Keratinocyte (primary cell): ENCODE measurements at regions not wholly inside any gene's neighbourhood (a gene's known extent, or its start where the extent isn't known, plus 50 kb on each side); places are given as distances from the start of the nearest gene placed in this dataset.

Experiments used
- DNase-seq: peaks from one replicate; pipeline ENCODE4 v3.0.0-alpha.2; 2011; ENCODE audit warnings: low read depth, missing footprints, low spot score
- FAIRE-seq: peaks from 2 replicates; lab custom pipeline; 2011; peaks lifted over from hg19 to GRCh38; lab: Jason Lieb, UNC
- H2AFZ ChIP-seq: 2 replicates; pipeline ENCODE4 v1.6.0; 2012; ENCODE audit warnings: low read length, control low read depth, inconsistent platforms; ENCODE audit not compliant: control insufficient read depth
- H3K27ac ChIP-seq: 2 replicates; pipeline ENCODE4 v1.5.1; 2011; ENCODE audit warnings: low read length; ENCODE audit not compliant: control insufficient read depth, insufficient read depth
- H3K27me3 ChIP-seq: 3 replicates; pipeline ENCODE4 v1.6.0; 2011; ENCODE audit warnings: low read length; ENCODE audit not compliant: control insufficient read depth, insufficient read depth; ENCODE audit errors: extremely low read depth
- H3K36me3 ChIP-seq, 2 experiments: 2 replicates in 1 of 2; 3 replicates in 1 of 2; pipeline ENCODE4 v1.5.1; 2011; ENCODE audit warnings: low read length in 2 of 2, mild to moderate bottlenecking in 1 of 2; ENCODE audit not compliant: control insufficient read depth in 2 of 2, insufficient read depth in 2 of 2; ENCODE audit errors: extremely low read depth in 1 of 2
- H3K4me1 ChIP-seq: 3 replicates; pipeline ENCODE4 v1.5.1; 2011; ENCODE audit warnings: low read length; ENCODE audit not compliant: control insufficient read depth, insufficient read depth; ENCODE audit errors: extremely low read depth
- H3K4me2 ChIP-seq: 3 replicates; pipeline ENCODE4 v1.6.0; 2011; ENCODE audit warnings: low read depth, low read length; ENCODE audit not compliant: control insufficient read depth, insufficient read depth; ENCODE audit errors: extremely low read depth
- H3K4me3 ChIP-seq, 3 experiments: fragments of 200-600 bp in 1 of 3; sonication (generic) in 1 of 3; 2 replicates in 2 of 3; 3 replicates in 1 of 3; pipeline ENCODE4 v1.5.1; 2011 to 2016; ENCODE audit warnings: low read length in 3 of 3, mild to moderate bottlenecking in 3 of 3, control low read depth in 2 of 3, inconsistent platforms in 1 of 3, low read depth in 1 of 3, mixed read lengths in 1 of 3, mixed run types in 1 of 3, moderate library complexity in 1 of 3; ENCODE audit not compliant: control insufficient read depth in 2 of 3, insufficient read depth in 2 of 3; ENCODE audit errors: extremely low read depth in 1 of 3
- H3K79me2 ChIP-seq: 2 replicates; pipeline ENCODE4 v1.6.0; 2012; ENCODE audit warnings: low read length; ENCODE audit not compliant: control insufficient read depth, insufficient read depth
- H3K9ac ChIP-seq: 3 replicates; pipeline ENCODE4 v1.6.0; 2011; ENCODE audit warnings: low read length; ENCODE audit not compliant: control insufficient read depth, insufficient read depth; ENCODE audit errors: extremely low read depth
- H3K9me1 ChIP-seq: 3 replicates; pipeline ENCODE4 v1.6.0; 2011; ENCODE audit warnings: low read length; ENCODE audit not compliant: control insufficient read depth, insufficient read depth; ENCODE audit errors: extremely low read depth
- H3K9me3 ChIP-seq: 2 replicates; pipeline ENCODE4 v1.5.1; 2012; ENCODE audit warnings: low read depth, low read length; ENCODE audit not compliant: control insufficient read depth
- H4K20me1 ChIP-seq: 3 replicates; pipeline ENCODE4 v1.6.0; 2011; ENCODE audit warnings: low read length; ENCODE audit not compliant: control insufficient read depth, insufficient read depth; ENCODE audit errors: extremely low read depth
- EZH2 ChIP-seq: IDR thresholded peaks from one replicate; pipeline ENCODE4 v1.6.1; 2012; ENCODE audit warnings: inconsistent platforms, mild to moderate bottlenecking, low read length, moderate library complexity
- dilution Hi-C: fragments of 300-500 bp; cut with MboI; formaldehyde crosslinking; loops from one replicate; pipeline ENCODE4 v1.7.0; 2020; ENCODE audit warnings: low sequenced_read_pairs; ENCODE audit not compliant: extremely low pct_ligation_motif_present
- TF ChIP-seq, protein P1 (sequence below), 3 experiments: IDR thresholded peaks in 1 of 3; conservative IDR thresholded peaks in 1 of 3; optimal IDR thresholded peaks in 1 of 3; 2 replicates in 2 of 3; 3 replicates in 1 of 3; pipeline versions ENCODE3 to v1.5.1; 2011; ENCODE audit warnings: low read length in 3 of 3, mild to moderate bottlenecking in 3 of 3, moderate library complexity in 2 of 3, control low read depth in 1 of 3, inconsistent platforms in 1 of 3; ENCODE audit not compliant: insufficient read depth in 2 of 3; ENCODE audit errors: extremely low read depth in 1 of 3

DNA sequence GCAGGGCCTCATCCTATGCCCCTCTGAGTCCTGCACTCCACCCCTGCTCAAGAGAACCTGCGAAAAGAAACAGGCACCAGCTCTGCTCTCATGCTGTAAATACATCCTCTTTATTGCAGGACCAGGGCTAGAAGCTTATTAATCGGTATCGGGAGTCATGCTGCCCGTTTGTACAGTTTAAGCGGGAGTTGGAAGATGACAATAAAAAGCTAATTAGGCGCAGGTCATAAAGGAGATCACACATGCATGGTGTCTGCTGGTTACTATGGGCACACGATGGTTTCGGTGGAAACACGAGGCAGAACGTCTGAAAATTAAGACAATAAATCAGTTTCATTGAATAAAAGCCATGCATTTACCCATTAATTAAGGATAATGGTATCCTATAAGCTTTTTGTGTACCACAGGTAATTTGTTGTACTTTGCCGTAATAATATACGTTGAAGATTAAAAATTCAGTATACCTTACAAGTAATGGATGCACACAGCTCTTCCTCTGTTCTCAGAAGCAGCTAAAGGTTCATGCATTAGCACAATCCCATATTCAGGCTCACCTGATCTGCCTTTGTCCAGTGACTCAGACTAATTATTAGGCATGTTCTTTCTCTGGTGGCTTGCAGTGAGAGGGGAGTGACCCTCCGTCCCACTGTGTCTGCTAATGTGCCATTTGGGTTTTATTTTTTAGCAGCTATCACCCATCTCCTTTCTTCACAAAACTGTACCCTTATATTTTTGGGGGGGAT, 406.0 kb downstream of the TSHZ3 start:
- H3K9me3 ChIP-seq: no peaks in the 10 kb centered on the region
- no peaks in the 10 kb centered on the region for H3K9me1 ChIP-seq
- no peaks in the 10 kb centered on the region for H3K36me3 ChIP-seq
- H3K27ac ChIP-seq: no peak overlapping the region
- TF ChIP-seq EZH2: no peak
- TF ChIP-seq, protein P1, sequence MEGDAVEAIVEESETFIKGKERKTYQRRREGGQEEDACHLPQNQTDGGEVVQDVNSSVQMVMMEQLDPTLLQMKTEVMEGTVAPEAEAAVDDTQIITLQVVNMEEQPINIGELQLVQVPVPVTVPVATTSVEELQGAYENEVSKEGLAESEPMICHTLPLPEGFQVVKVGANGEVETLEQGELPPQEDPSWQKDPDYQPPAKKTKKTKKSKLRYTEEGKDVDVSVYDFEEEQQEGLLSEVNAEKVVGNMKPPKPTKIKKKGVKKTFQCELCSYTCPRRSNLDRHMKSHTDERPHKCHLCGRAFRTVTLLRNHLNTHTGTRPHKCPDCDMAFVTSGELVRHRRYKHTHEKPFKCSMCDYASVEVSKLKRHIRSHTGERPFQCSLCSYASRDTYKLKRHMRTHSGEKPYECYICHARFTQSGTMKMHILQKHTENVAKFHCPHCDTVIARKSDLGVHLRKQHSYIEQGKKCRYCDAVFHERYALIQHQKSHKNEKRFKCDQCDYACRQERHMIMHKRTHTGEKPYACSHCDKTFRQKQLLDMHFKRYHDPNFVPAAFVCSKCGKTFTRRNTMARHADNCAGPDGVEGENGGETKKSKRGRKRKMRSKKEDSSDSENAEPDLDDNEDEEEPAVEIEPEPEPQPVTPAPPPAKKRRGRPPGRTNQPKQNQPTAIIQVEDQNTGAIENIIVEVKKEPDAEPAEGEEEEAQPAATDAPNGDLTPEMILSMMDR (optimal IDR thresholded peaks at IDR 0.05 in 1 of 3, IDR thresholded peaks at IDR 0.05 in 1 of 3, conservative IDR thresholded peaks at IDR 0.05 in 1 of 3; ENCODE audit: extremely low read depth in 1 of 3, insufficient read depth in 2 of 3, low read length in 3 of 3): no peak
- H4K20me1 ChIP-seq: no peaks in the 10 kb centered on the region
- no peaks in the 10 kb centered on the region for H3K4me1 ChIP-seq
- H3K4me2 ChIP-seq: no peak overlapping the region
- no peak for FAIRE-seq
- dilution Hi-C loops: no loop called here
- no peak for DNase-seq
- no peak overlapping the region for H2AFZ ChIP-seq
- no peaks in the 10 kb centered on the region for H3K27me3 ChIP-seq
- no peak overlapping the region for H3K9ac ChIP-seq
- no peaks in the 10 kb centered on the region for H3K79me2 ChIP-seq
- H3K4me3 ChIP-seq: no peak overlapping the region

DNA sequence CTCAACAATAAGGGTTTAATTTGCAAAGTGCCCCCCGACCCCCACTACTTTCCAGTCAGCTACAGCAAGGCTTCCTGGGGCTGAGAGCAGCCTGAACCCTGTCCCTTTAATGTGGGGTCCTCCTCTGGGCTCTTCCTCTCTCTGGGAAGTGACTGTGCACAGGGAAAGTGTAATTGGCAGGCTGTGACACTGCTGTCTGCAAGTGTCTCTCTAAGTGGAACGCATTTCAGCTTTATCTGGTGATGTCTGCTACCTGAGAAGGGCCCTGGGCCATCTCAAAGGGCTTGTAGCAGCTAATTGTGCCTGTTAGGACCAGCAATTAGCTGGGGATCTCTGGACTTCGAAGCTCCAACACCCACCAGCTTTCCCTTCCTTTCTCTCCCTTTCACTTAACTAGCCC, 406.6 kb downstream of the TSHZ3 start:
- dilution Hi-C loops: no loop called here

DNA sequence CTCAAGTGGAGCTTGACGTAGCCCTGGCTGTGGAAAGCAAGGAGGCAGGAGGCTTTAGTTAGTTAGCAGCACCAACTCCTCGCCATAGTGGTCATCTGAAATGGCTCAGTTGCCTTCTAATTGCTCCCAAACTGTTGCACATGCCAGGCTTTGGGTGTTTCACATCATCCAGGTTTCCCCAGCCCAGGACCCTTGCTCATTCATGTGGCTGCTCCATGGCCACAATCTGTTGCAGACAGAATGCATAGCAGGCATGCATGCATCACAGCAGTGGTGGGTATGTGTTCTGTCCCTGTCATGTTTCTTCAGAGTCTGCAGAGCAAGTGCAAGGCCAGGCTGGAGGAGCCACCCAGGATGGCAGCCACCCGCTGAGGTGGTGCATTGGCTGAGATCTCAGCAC, 407.6 kb downstream of the TSHZ3 start:
- DNase-seq (no peak), FAIRE-seq (no peak)
- Histone ChIP-seq H4K20me1 (no peaks in the 10 kb centered on the region), H3K27ac (no peak overlapping the region), H3K27me3 (no peaks in the 10 kb centered on the region), H2AFZ (no peak overlapping the region), H3K4me3 (no peak overlapping the region), H3K79me2 (no peaks in the 10 kb centered on the region), H3K9me1 (no peaks in the 10 kb centered on the region), H3K9ac (no peak overlapping the region), H3K4me1 (no peaks in the 10 kb centered on the region), H3K9me3 (no peaks in the 10 kb centered on the region), H3K36me3 (no peaks in the 10 kb centered on the region), H3K4me2 (no peak overlapping the region)
- TF ChIP-seq, protein P1 (optimal IDR thresholded peaks at IDR 0.05 in 1 of 3, IDR thresholded peaks at IDR 0.05 in 1 of 3, conservative IDR thresholded peaks at IDR 0.05 in 1 of 3; ENCODE audit: extremely low read depth in 1 of 3, insufficient read depth in 2 of 3, low read length in 3 of 3): no peak
- no peak for TF ChIP-seq EZH2
- dilution Hi-C loops: no loop called here

More for the DNA sequence above, 406.6 kb downstream of the TSHZ3 start:
- Histone ChIP-seq H3K79me2 (no peaks in the 10 kb centered on the region), H3K27me3 (no peaks in the 10 kb centered on the region), H3K4me1 (no peaks in the 10 kb centered on the region), H2AFZ (no peak overlapping the region), H3K36me3 (no peaks in the 10 kb centered on the region), H3K27ac (no peak overlapping the region), H4K20me1 (no peaks in the 10 kb centered on the region), H3K4me3 (no peak overlapping the region), H3K9me1 (no peaks in the 10 kb centered on the region), H3K9ac (no peak overlapping the region), H3K4me2 (no peak overlapping the region), H3K9me3 (no peaks in the 10 kb centered on the region)
- no peak for DNase-seq
- TF ChIP-seq EZH2: no peak
- no peak for FAIRE-seq
